Karpas-422 (cell line): ENCODE measurements at regions not wholly inside any gene's neighbourhood (a gene's known extent, or its start where the extent isn't known, plus 50 kb on each side); places are given as distances from the start of the nearest gene placed in this dataset.

Experiments
- DNase-seq: peaks from one replicate; pipeline ENCODE4 v3.0.0-alpha.2; 2015
- H2AFZ ChIP-seq: fragments of 200-600 bp; sonication (generic); 2 replicates; pipeline ENCODE4 v1.6.1; 2014; ENCODE audit warnings: antibody characterized with exemption, low read length, mixed read lengths
- H3K27ac ChIP-seq: fragments of 200-600 bp; sonication (generic); 2 replicates; pipeline ENCODE4 v1.5.1; 2014; ENCODE audit warnings: mild to moderate bottlenecking, low read length, moderate library complexity
- H3K27me3 ChIP-seq: fragments of 200-600 bp; sonication (generic); 2 replicates; pipeline ENCODE4 v1.6.1; 2014; ENCODE audit warnings: low read length, mixed read lengths
- H3K36me3 ChIP-seq: fragments of 200-600 bp; sonication (generic); 2 replicates; pipeline ENCODE4 v1.6.1; 2014; ENCODE audit warnings: low read length, mixed read lengths; ENCODE audit not compliant: insufficient read depth
- H3K4me1 ChIP-seq: fragments of 200-600 bp; sonication (generic); 2 replicates; pipeline ENCODE4 v1.6.1; 2014; ENCODE audit warnings: mild to moderate bottlenecking, low read length, mixed read lengths
- H3K4me2 ChIP-seq: fragments of 200-600 bp; sonication (generic); 2 replicates; pipeline ENCODE4 v1.6.1; 2014; ENCODE audit warnings: low read length, low read depth, mild to moderate bottlenecking; ENCODE audit not compliant: poor library complexity, severe bottlenecking
- H3K4me3 ChIP-seq: fragments of 200-600 bp; sonication (generic); 2 replicates; pipeline ENCODE4 v1.5.1; 2014; ENCODE audit warnings: mild to moderate bottlenecking, antibody characterized with exemption, low read length, mixed read lengths
- H3K79me2 ChIP-seq: fragments of 200-600 bp; sonication (generic); 2 replicates; pipeline ENCODE4 v1.6.1; 2014; ENCODE audit warnings: mild to moderate bottlenecking, low read length, mixed read lengths
- H3K9ac ChIP-seq: fragments of 200-600 bp; sonication (generic); 2 replicates; pipeline ENCODE4 v1.6.0; 2014; ENCODE audit warnings: low read length
- H3K9me2 ChIP-seq: fragments of 200-600 bp; sonication (generic), shearing (Covaris generic); replicated peaks from 2 replicates; pipeline ENCODE4 v1.6.0; 2014; ENCODE audit warnings: mild to moderate bottlenecking, low read length, moderate library complexity; ENCODE audit not compliant: insufficient read depth
- H3K9me3 ChIP-seq: fragments of 300-700, 200-600 bp; sonication (generic); 2 replicates; pipeline ENCODE4 v1.6.1; 2014; ENCODE audit warnings: low read length, mixed read lengths
- H4K20me1 ChIP-seq: fragments of 200-600 bp; sonication (generic); 2 replicates; pipeline ENCODE4 v1.6.1; 2014; ENCODE audit warnings: mild to moderate bottlenecking, antibody characterized with exemption, low read length, low read depth; ENCODE audit not compliant: insufficient read depth

GRCh38 chr17:52228823-52229222, 70.3 kb upstream of the CA10 start:
- Histone ChIP-seq H3K4me2 (no peak overlapping the region), H4K20me1 (no peaks in the 10 kb centered on the region), H3K4me1 (no peaks in the 10 kb centered on the region), H3K9me2 (no peaks in the 10 kb centered on the region; the same call in 1 of the 2 replicates), H3K9ac (no peak overlapping the region), H3K79me2 (no peaks in the 10 kb centered on the region), H3K27me3 (no peaks in the 10 kb centered on the region), H3K36me3 (no peaks in the 10 kb centered on the region), H3K9me3 (no peaks in the 10 kb centered on the region; the same call in 1 of the 2 replicates), H3K27ac (no peak overlapping the region), H2AFZ (no peak overlapping the region), H3K4me3 (no peak overlapping the region)
- no peak for DNase-seq

GRCh38 chr17:52227926-52228325, 69.4 kb upstream of the CA10 start:
- H3K9ac ChIP-seq = no peak overlapping the region
- H3K4me2 ChIP-seq = no peak overlapping the region
- no peak overlapping the region for H3K4me3 ChIP-seq
- no peaks in the 10 kb centered on the region for H3K27me3 ChIP-seq
- no peak overlapping the region for H2AFZ ChIP-seq
- no peaks in the 10 kb centered on the region for H3K4me1 ChIP-seq
- H3K9me3 ChIP-seq = no peaks in the 10 kb centered on the region; the same call in 1 of the 2 replicates
- DNase-seq = no peak
- H3K9me2 ChIP-seq = no peaks in the 10 kb centered on the region; the same call in 1 of the 2 replicates
- H4K20me1 ChIP-seq = no peaks in the 10 kb centered on the region
- no peaks in the 10 kb centered on the region for H3K36me3 ChIP-seq
- no peaks in the 10 kb centered on the region for H3K79me2 ChIP-seq
- H3K27ac ChIP-seq = no peak overlapping the region

- Histone ChIP-seq H3K9me2 (no peaks in the 10 kb centered on the region), H3K9me3 (peaks cover 6% of the 10 kb centered on the region), H3K79me2 (no peaks in the 10 kb centered on the region), H3K36me3 (no peaks in the 10 kb centered on the region), H2AFZ (no peak overlapping the region), H3K4me3 (no peak overlapping the region), H3K27ac (no peak overlapping the region), H3K27me3 (no peaks in the 10 kb centered on the region), H3K4me1 (no peaks in the 10 kb centered on the region), H3K4me2 (no peak overlapping the region), H3K9ac (no peak overlapping the region), H4K20me1 (no peaks in the 10 kb centered on the region)
- no peak for DNase-seq
Measured at GRCh38 chr17:52213451-52213850, 54.9 kb upstream of the CA10 start.

- Histone ChIP-seq H3K4me3 (no peak overlapping the region), H3K9ac (no peak overlapping the region), H3K36me3 (no peaks in the 10 kb centered on the region), H4K20me1 (no peaks in the 10 kb centered on the region), H3K4me1 (no peaks in the 10 kb centered on the region), H2AFZ (no peak overlapping the region), H3K9me3 (peaks cover 6% of the 10 kb centered on the region), H3K4me2 (no peak overlapping the region), H3K9me2 (no peaks in the 10 kb centered on the region), H3K79me2 (no peaks in the 10 kb centered on the region), H3K27me3 (no peaks in the 10 kb centered on the region), H3K27ac (no peak overlapping the region)
- no peak for DNase-seq
Measured at GRCh38 chr17:52212851-52213250, 54.3 kb upstream of the CA10 start.

GRCh38 chr17:52209507-52209906, 51.0 kb upstream of the CA10 start:
- no peak overlapping the region for H3K9ac ChIP-seq
- H4K20me1 ChIP-seq = no peaks in the 10 kb centered on the region
- H3K4me1 ChIP-seq = no peaks in the 10 kb centered on the region
- H3K9me3 ChIP-seq = no peaks in the 10 kb centered on the region; the same call in 1 of the 2 replicates
- H3K4me3 ChIP-seq = no peak overlapping the region
- no peaks in the 10 kb centered on the region for H3K79me2 ChIP-seq
- H3K9me2 ChIP-seq = no peaks in the 10 kb centered on the region
- H3K36me3 ChIP-seq = no peaks in the 10 kb centered on the region
- H3K4me2 ChIP-seq = no peak overlapping the region
- no peak for DNase-seq
- no peak overlapping the region for H3K27ac ChIP-seq
- no peaks in the 10 kb centered on the region for H3K27me3 ChIP-seq
- H2AFZ ChIP-seq = no peak overlapping the region
